SKM-1 (cell line): ENCODE measurements at regions not wholly inside any gene's neighbourhood (a gene's known extent, or its start where the extent isn't known, plus 50 kb on each side); places are given as distances from the start of the nearest gene placed in this dataset.
"Not testable (repeated sequence)": the region's sequence is repeated elsewhere in the genome, so short reads cannot be mapped to it uniquely, and the experiment has no call there.

ENCODE experiments used
- DNase-seq: peaks from one replicate; lab custom pipeline; 2025; ENCODE audit not compliant: unreplicated experiment; lab: John Stamatoyannopoulos, UW

DNA sequence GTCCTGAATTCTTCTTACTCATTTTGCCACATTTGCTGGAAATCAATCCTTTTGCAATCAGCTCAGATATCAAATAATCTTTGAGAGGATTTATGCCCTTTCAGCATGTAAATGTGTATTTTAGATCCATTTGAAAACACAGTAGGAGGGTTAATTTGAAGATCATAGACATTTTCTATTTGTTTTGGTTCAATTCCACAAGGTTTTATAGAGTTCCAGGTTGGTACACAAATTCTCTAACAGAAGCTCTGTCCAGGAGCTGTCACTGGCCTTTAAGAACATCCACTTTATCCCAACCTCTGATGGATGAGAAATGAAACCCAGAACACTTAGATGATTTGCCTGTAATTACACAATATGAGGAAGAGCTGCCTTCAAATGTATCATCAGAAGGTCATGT, 157.3 kb upstream of the CHAC2 start:
- no peak for DNase-seq

DNA sequence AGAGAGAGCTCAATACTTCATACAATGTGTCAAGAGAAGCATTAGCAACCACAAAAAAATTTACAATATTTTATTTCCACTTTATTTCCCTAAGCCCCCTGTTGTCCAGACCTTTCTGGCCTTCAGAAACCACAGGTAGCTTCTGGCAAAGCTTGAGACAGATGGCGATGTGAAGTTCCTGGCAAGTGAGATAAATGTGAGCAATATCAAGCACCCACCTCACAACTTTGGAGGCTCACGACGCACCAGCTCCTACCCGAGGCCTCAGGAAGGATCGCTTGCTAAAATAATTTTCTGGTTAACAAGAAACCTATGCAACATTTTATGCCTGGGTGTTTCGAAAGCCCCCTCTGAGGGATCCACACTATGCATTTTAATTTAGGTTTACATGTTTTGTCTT, 158.1 kb upstream of the CHAC2 start:
- DNase-seq: no peak

DNA sequence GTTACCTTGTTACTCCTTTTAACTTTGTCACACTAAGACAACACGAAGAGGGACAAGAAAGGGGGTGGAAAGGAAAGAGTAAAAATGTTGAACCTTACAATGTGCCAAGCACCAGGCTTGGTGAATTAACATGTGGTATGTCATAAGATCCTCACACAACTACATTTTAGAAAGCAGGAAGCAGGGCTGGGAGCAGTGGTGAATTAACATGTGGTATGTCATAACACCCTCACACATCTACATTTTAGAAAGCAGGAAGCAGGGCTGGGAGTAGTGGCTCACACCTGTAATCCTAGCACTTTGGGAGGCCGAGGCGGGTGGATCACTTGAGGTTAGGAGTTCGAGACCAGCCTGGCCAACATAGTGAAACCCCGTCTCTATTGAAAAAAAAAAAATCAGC, 159.3 kb upstream of the CHAC2 start:
- no peak for DNase-seq

DNA sequence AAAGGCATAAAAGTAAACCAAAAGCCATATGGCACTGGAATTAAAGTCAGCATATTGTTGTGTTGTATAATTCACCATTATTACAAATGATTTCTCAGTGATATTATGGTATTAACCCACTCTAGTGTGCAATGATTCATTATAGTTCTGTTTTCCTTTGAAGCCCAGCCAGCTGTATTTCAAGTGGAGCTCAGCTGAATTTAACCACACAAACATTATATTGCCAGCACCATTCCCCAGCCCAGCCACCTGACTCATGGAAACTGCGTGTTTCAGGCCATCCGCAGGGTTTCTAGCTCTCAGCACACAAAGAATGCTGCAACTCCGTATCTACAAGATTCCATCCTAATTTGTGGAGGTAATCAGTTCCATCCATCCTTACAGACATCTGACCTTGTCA, 166.8 kb upstream of the CHAC2 start:
- DNase-seq: no peak

DNA sequence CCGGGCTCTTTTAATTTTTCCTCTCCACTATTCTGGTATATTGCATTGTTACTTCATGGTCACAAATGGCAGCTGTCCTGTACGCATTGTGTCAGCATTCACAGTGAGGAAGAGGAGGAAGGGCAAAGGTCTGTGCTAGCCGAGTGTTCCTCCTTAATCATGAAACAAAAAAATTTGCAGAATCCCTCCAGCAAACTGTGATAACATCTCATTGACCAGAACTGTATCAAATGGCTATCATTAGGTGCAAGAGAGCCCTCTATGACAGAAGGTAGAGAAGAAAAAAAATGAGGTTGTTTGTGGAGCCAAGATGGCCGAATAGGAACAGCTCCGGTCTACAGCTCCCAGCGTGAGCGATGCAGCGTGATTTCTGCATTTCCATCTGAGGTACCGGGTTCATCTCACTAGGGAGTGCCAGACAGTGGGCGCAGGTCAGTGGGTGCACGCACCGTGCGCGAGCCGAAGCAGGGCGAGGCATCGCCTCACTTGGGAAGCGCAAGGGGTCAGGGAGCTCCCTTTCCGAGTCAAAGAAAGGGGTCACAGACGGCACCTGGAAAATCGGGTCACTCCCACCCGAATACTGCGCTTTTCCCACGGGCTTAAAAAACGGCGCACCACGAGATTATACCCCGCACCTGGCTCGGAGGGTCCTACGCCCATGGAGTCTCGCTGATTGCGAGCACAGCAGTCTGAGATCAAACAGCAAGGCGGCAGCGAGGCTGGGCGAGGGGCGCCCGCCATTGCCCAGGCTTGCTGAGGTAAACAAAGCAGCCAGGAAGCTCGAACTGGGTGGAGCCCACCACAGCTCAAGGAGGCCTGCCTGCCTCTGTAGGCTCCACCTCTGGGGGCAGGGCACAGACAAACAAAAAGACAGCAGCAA, 180.6 kb upstream of the CHAC2 start:
- DNase-seq: not testable (repeated sequence)

DNA sequence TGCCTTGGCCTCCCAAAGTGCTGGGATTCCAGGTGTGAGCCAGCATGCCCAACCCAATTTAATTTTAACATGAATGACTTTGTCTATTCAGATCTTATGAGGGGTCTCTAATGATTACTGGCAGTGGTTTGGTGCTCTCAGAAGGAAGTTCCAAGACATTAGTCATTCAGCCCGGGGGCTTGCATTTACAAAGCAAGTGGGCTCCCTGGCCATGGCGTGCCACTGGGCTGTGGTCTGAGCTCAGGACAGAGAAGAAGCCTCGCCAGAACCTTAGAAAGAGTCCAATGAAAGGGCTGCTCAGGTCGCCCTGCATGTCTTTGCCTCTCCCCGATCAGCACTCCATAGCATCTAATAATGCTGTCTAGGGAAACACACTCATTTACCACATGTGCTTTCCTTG, 182.6 kb upstream of the CHAC2 start:
- no peak for DNase-seq

DNA sequence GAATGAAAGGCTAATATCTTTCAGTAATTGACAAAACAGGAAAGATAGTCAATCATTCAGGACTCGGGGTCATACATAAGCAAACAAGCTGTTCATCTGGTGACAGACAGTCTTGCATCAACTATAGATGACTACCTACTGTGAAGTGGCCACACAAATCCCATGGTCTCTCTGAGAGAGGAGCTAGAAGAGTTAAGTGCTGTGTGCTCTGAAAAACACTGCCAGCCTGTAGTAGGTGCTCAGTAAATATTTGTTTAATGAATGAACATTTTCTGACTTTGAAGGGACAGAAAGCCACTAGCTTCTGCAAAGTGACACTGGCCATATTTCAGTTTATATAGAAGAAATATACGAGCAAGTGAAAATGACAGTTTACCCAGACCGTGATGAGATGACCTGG, 184.0 kb upstream of the CHAC2 start:
- no peak for DNase-seq

DNA sequence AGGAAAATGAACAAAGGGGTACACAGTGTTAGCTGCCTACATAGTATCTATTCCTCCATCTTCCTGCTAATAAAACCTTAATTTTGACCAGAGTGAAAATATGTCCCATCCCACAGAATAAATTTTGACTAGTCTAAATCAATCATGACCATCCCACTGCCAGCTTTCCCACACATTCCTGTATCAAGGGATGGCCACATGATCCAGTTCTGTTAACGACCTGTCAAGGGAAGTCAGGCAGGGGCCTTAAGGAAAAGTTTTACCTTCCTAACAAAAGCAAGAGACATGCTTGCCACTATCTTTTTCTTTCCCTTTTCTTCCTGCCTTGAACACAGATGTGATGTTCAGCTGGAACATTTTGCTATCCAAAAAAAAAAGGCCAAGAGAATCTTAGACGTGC, 185.0 kb upstream of the CHAC2 start:
- DNase-seq: no peak

DNA sequence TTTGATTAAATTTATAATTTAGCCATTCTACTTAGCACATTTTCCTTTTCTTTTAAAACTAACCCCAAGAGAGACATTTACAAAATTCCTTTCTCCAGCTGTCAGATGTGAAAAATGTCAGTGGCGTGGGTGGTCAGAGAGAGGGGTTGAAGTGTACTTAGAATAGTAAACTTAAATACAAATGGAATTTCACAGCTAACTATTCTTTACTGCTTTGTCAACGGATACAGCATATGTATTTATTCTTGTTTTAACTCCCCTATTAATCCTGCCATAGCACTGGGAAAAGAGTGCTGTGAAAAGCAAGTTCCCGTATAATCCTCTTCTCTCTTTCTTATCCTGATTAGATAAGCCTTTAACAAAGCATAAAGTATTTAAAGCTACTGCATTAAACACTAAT, 191.4 kb upstream of the CHAC2 start:
- no peak for DNase-seq

DNA sequence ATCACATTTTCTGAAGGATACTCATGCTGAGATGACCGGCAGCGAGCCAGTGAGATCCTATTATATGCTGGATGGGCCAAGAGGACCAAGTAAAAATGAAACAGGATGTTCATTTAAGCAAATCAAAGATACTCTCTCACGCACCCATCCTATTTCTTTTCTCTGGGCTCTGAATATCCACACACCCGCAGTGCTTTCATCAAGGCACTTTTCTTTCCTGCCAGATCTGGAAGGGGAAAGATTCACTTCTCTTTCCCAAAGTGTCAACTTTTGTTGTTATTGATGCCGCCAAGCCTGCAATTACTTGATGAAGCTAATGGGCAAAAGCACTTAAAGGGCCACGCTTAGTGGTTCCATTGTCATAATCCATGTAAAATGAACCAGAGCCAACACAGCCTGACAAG, 191.9 kb upstream of the CHAC2 start:
- no peak for DNase-seq

DNA sequence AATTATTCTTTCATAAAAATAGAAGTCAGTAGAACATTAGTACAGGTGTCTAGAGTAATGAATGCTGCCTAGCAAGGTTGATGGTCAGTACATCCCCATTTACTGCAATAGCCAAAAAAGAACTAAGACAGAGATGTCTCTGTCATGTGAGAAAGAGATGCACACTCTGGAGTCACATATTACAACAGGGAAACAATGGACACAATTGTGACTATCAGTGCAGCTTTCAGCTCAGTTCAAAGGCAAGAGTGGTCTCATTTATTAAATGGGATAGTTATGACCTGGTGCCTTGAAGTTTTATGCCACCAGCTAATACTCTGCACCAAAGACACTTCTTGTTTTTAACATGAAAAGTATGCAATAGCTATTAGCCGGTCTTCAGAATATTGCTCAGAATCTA, 194.9 kb upstream of the CHAC2 start:
- DNase-seq: no peak

DNA sequence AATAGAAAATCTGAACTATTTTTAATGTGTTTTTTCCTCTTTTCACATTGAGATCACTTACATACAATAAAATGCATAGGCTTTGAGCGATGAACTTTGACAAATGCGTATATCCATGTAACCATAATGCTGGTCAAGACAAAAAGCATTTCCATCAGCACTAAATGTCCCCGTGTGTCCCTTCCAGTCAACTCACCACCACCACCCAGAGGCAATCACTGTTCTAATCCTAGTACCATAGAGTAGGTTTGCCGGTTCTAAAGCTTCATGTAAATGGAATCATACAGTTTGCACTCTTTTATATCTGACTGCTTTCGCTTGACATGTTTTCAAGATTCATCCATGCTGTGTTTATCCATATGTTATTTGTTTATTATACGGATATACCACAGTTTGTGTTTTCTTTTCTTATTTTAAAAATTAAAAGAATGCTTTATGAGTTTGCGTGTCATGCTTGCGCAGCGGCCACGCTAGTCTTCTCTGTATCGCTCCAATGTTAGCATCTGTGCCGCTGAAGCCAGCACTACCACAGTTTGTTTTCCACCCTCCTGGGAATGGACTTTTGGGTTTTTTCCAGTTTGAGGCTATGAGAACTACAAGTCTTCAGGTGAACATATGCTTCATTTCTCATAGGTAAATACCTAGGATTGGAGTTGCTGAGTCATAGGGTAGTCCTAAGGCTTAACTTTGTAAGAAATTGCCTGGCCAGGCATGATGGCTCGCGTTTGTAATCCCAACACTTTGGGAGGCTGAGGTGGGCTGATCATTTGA, 197.5 kb upstream of the CHAC2 start:
- no peak for DNase-seq

DNA sequence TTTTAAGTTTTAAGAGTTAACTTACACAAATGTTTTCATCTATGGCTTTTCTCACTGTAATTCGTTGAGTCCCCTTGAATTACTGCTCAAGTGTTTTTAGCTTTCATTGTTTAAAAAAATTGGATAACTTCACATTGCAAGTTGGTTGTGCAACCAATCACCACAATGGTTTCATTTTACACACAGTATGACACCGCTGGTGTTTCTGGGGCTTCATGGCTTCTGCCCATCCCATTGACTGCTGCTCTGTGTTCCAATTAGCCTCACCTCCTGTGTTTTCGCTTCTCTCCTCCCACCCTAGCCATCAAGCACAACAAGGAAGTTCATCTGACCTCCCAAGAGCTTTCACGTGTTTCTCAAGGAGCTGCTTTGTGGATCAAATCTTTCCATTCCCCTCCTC, 199.1 kb upstream of the CHAC2 start:
- no peak for DNase-seq

DNA sequence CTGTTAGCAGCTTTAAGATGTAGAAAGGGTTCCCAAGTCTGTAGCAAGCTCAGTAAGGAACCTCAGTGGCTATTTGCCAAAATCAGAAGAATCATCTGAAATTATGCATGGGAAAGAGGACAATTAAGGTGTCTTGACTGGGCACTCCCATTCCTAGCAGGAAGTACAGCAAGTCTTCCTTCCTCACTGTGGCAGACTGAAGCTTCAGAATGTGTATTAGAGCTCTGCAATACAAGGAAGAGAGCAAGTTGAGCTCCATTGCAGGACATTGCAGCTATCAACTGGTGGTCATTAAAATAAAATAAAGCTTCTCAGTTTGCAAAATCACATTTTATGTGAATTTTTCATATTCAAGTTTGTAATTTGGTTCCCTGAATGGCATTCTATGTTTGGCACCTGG, 200.5 kb upstream of the CHAC2 start:
- DNase-seq: no peak

DNA sequence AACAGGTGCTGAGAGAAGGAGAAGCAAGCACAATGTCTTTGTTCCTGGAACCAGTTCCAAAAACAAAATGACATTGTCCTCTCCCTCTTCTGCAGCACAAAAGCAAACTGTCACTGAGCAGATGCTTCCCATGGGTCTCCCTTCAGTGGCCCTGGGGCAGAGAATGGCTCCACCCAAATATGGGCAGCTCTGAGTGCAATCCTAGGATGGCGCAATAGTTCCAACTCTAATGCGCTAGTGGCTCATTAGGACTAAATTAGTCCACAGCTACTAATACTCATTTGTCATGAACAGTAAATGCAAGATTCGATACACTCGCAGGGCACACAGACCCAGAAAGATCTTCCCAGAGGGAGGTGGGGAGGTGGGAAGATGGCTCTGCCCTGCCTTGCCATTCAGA, 205.2 kb upstream of the CHAC2 start:
- DNase-seq: no peak

DNA sequence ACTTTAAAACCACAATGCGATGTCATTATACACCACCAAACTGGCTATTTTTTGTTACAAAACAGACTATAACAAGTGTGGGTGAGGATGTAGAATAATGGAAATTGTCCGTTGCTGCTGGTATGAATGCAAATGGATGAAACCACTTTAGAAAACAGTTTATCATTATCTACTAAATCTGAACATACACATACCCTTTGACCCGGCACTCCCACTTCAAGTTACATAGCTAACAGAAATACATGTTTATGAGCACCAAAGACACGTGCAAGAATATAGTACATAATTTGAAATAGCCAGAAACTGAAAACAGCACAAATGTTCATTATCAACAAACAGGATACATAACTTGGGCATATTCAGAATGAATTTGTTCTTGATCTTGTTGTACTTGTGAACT, 206.4 kb upstream of the CHAC2 start:
- no peak for DNase-seq

DNA sequence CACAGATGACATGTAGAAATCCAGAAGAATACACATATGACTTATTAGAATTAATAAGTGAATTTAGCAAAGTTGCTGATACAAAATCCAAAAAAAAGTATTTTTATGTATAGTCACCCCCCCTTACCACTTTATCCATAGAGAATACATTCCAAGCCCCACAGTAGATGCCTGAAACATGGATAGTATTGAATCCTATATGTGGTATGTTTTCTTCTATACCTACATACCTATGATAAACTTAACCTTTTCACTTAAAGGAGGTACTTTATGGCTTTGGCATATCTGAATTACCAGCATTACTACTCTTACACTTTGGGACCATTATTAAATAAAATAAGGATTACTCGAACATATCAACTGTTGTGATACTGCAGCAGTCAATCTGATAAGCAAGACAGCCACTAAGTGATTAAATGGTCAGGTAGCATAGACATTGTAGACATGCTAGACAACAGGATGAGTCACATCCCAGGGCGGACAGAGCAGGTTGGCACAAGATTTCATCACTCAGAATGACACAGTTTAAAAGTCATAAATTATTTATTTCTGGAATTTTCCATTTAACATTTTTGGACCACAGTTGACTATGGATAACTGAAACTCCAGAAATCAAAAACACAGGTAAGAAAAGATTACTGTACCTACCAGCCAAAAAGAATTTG, 208.2 kb upstream of the CHAC2 start:
- no peak for DNase-seq

DNA sequence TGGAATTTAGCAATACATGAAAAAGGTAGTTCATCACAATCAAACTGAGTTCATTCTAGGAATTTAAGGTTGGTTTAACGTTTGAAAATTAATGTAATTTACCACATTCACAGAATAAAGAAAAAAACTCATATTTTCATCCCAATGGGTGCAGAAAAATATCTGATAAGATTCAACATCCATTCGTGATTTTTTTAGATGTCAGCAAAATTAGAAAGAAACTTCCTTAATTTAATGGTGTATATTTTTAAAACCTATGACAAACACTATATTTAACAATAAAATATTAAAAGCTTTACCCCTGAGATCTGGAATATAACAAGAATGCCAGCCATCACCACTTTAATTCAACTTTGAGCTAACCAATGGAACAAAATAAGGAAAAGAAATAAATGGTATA, 208.7 kb upstream of the CHAC2 start:
- DNase-seq: no peak

DNA sequence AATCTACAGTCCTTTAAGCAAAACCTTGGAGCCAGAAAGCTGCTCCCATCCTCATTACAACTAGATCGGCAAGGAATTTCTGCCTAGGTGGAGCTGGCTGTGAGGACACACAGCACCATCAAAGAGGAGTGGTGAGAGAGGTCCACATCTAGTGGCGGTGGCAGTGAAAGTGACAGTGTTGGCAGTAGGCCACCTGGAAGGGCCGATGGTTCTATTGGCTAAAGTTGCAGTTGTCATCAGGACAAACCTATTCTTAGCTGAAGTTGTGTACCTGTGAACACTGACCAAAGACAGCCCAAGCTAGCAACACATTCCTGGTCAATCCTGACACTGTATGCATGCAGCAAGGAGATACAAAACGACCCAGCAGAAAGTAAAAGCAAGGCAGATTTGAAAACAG, 218.1 kb upstream of the CHAC2 start:
- no peak for DNase-seq

DNA sequence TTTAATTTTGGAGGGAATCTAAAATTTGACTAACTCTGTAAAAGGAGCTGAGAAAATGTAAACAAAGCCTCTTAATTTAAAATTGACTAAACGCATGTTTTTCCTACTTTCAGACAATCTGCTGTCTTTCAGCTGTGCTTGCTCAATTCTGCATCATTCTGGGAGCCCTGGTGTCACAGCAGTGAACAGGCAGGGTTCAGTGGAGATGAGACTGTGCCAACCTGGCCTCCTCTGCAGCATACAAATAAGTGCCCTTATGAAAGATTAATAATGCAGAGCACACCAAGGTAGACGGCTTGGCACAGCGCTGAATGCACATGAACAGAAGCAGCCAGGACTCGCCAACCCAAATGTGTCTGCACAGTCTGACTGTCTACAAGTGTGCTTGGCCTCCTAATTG, 222.0 kb upstream of the CHAC2 start:
- no peak for DNase-seq

DNA sequence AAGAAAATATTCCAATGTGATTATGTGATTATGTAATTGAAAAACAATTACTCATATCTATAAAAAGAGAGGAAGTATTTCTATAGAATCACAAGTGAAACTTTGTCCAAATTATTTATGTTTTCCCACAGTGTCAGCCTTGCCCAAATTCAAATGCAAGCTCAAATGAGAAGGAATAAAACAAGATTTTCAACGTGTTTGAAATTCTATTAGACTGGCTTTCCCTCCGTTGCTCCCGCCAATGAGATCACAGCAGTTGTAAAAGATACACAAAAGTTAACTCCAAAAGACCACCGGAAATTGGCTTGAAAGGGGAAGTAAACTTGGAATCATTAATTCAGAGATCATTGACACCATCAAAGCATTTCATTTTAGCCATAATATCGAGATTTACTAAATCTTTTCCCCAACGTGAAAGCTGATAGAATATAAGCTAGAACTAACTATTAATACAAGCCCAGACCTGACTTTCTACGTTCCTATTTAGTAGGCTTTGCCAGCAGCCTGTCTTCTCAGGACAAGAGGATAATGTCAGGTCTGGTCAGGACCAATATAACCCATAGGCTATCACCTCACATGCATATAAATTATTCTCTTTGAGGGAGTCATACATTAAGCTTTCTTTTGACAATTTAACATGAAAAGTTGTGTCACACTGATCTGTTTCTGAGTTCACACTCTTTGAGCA, 222.6 kb upstream of the CHAC2 start:
- DNase-seq: no peak
